Fibroblast of pulmonary artery (primary cell): ENCODE measurements at regions not wholly inside any gene's neighbourhood (a gene's known extent, or its start where the extent isn't known, plus 50 kb on each side); places are given as distances from the start of the nearest gene placed in this dataset.

Experiments used
- DNase-seq: peaks from one replicate; pipeline ENCODE4 v3.0.0-alpha.2; 2010; ENCODE audit warnings: low read depth
- H3K4me3 ChIP-seq: replicated peaks from 2 replicates; pipeline ENCODE4 v1.5.1; 2011; ENCODE audit warnings: low read depth, mild to moderate bottlenecking, control low read depth, low read length, moderate library complexity
- TF ChIP-seq, protein P1 (sequence below): IDR thresholded peaks from 2 replicates; pipeline ENCODE4 v1.5.1; 2011; ENCODE audit warnings: mild to moderate bottlenecking, control low read depth, low read length, inconsistent platforms; ENCODE audit errors: missing control alignments

DNA sequence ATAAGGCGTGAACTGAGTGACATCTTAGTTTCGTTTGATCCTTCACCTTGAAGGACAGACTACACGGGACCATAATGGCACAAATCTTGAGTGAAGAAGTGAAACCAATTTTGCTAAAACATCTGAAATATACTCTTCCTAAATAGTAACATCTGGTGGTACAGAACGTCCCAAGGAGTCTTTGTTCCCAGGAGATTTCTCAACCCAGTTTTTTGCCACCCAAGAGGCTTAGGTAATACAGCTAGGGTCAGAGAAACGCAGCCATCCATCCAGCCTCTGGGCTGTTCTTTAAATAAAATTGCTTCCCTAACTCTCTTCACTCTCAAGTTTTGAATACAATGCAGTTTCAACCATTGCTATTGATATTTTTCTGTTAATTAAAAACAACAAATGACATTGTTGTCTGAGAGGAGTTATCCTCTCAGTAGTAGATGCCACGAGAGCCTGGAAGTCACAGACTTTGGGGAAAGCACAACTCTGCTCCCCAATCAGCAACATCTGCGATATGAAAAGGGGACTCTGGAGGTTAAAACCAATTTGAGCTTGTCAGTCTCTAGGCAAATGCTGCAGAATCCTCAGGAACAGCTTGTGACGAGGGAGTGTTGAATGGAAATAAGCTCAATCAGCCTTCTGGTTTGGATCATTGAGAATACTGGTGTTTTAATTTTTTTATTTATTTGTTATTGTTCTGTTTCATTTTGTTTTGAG, 394.3 kb upstream of the ADGRL2 start:
- H3K4me3 ChIP-seq = no peak overlapping the region
- no peak for DNase-seq
- TF ChIP-seq, protein P1, sequence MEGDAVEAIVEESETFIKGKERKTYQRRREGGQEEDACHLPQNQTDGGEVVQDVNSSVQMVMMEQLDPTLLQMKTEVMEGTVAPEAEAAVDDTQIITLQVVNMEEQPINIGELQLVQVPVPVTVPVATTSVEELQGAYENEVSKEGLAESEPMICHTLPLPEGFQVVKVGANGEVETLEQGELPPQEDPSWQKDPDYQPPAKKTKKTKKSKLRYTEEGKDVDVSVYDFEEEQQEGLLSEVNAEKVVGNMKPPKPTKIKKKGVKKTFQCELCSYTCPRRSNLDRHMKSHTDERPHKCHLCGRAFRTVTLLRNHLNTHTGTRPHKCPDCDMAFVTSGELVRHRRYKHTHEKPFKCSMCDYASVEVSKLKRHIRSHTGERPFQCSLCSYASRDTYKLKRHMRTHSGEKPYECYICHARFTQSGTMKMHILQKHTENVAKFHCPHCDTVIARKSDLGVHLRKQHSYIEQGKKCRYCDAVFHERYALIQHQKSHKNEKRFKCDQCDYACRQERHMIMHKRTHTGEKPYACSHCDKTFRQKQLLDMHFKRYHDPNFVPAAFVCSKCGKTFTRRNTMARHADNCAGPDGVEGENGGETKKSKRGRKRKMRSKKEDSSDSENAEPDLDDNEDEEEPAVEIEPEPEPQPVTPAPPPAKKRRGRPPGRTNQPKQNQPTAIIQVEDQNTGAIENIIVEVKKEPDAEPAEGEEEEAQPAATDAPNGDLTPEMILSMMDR = no peak

DNA sequence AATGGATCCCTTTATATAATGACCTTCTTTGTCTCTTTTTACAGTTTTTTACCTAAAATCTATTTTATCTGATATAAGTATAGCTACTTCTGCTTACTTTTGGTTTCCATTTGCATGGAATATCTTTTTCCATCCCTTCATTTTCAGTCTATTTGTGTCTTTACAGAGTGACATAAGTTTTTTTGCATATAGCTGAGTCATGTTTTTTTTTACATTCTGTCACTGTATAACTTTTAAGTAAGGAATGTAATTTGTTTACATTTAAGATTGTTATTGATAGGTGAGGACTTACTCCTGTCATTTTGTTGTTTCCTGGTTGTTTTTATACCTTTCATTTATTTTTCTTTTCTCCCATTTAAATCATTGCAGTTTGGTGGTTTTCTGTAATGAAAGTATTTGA, 402.7 kb upstream of the ADGRL2 start:
- TF ChIP-seq, protein P1 = no peak
- no peak overlapping the region for H3K4me3 ChIP-seq
- DNase-seq = no peak

DNA sequence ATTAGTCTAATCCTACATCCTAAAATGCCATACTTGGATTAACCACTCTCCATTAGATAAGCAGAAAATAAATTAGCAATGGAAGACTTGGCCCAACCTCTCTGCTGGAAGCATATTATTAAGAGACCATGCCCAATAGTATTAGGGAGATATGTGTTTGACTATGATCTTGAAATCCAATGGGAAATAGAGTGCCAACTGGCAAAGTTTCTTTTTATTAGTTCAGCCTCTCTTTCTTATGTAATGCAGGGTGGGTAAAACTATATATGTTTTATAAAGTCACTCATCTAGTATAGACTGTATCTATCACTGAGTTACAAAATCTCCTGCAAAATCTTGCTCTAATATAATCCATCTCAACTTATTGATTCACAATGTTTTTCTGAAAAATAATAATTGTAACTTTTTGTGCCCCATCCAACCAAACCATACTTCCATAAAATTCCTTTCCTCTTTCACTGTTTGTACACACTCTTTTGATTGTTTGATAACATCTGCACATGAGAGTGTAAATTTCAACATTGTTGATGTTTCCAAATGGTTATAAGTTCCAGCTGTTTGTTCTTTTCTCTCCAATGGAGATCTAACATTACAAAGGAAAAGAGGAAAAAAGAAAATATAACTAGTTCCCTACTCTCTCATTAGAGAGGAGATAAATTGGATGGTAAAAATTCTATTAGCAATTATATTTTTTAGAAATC, 408.1 kb upstream of the ADGRL2 start:
- no peak for DNase-seq
- TF ChIP-seq, protein P1 = no peak
- H3K4me3 ChIP-seq = no peak overlapping the region

DNA sequence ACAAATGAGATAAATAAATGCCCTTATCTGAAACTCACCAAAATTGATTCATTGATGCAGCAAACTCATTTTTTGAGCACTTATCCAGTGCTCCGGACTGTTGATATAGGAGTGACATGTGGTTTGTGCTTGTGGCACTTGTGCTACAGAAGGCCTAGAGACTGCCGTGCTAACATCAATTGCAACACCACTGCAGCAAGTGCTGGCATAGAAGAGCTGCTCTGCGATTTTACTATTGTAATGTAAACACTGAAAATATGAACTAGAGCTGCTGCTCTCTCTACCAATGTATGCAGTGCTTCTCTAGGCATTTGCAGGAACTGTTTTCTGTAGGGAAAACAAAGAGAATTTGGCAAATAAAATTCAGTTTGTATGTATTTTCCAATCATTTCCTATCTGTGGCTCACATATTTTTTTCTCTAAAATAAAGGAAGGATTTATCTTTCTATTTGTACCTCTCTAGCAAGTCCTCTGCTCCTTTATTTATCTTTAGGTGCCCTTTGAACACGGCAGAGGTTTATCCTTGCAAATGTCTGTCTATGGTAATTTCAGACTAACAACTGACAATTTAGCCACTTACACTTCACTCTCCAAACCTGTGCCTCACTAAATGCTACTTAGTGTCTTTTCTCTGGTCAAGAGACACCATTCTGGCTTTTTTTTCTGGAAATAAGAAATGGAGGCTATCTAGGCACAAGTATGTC, 409.5 kb upstream of the ADGRL2 start:
- TF ChIP-seq, protein P1 = no peak
- DNase-seq = no peak
- no peak overlapping the region for H3K4me3 ChIP-seq

DNA sequence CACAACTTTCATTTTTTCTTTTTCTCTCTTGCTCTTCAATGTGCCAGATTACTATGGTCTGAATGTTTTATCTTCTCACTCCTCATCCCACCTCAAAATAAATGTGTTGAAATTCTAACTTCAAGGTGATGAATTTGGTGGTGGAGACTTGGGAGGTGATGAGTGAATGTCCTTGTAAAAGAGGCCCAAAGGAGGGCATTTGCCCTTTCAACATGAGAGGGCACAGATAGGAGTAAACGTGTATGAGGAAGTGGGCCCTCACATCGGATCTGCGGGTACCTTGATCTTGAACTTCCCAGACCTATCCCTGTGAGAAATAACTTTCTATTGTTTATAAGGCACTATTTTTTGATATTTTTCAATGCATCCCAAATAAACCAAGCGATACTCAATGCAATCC, 412.3 kb upstream of the ADGRL2 start:
- no peak for DNase-seq
- TF ChIP-seq, protein P1 = no peak
- H3K4me3 ChIP-seq = no peak overlapping the region

DNA sequence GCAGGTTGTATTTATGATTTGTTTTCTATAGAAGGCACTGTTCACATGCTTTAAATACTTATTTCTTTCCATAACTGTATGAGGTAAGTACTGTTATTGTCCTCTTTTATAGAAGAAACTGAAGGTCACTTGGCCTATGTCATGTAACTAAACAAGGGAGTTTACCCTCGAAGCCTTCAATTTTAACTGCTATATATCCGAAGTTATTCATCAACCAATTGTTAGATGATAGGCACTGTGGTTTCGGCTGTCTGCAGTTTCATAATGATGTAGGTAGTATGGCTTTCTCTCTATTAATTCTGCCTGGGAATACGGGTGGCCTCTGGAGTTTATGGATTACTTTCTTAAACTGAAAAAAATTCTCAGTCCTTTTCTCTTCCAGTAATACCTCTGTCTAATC, 413.3 kb upstream of the ADGRL2 start:
- no peak overlapping the region for H3K4me3 ChIP-seq
- no peak for DNase-seq
- TF ChIP-seq, protein P1 = no peak
